HUES48 (cell line): ENCODE measurements at regions not wholly inside any gene's neighbourhood (a gene's known extent, or its start where the extent isn't known, plus 50 kb on each side); places are given as distances from the start of the nearest gene placed in this dataset.

Experiments used
- H3K27ac ChIP-seq: one replicate; pipeline ENCODE4 v1.7.0; 2013; ENCODE audit warnings: low read depth, low read length, inconsistent platforms
- H3K27me3 ChIP-seq: 2 replicates; pipeline ENCODE4 v1.6.1; 2013; ENCODE audit warnings: mild to moderate bottlenecking, low read length; ENCODE audit not compliant: control insufficient read depth, insufficient read depth
- H3K36me3 ChIP-seq: 2 replicates; pipeline ENCODE4 v1.6.1; 2013; ENCODE audit warnings: low read length; ENCODE audit not compliant: control insufficient read depth, insufficient read depth
- H3K4me1 ChIP-seq: 2 replicates; pipeline ENCODE4 v1.6.1; 2013; ENCODE audit warnings: mild to moderate bottlenecking, low read length; ENCODE audit not compliant: control insufficient read depth, insufficient read depth
- H3K4me3 ChIP-seq: 2 replicates; pipeline ENCODE4 v1.5.1; 2013; ENCODE audit warnings: mild to moderate bottlenecking, low read depth, low read length
- H3K9ac ChIP-seq: 2 replicates; pipeline ENCODE4 v1.6.1; 2013; ENCODE audit warnings: mild to moderate bottlenecking, low read depth, low read length, moderate library complexity
- H3K9me3 ChIP-seq: 2 replicates; pipeline ENCODE4 v1.6.1; 2013; ENCODE audit warnings: low read length; ENCODE audit not compliant: control insufficient read depth, insufficient read depth

DNA sequence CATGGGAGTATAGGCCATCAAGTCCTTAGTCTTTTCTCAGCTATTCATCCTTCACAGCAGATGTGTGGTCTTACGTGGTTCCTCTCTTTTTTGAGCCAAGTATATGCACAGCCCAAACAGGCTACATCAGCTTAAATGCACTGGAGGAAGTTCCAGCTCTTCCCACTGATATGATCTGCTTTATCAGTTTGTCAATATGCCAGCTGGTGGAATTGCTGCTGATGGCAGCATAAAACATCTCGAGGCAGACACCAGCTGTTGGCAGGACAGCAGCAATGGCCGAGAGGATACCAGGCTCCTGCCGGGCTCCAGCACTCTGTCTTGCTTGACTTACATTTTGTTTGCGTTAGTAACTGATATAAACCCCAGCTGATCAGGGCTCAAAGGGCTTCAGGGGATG lies 143.4 kb downstream of the TENT4A start:
- no peaks in the 10 kb centered on the region for H3K36me3 ChIP-seq
- H3K4me1 ChIP-seq = no peaks in the 10 kb centered on the region
- H3K27me3 ChIP-seq = no peaks in the 10 kb centered on the region
- H3K27ac ChIP-seq = no peak overlapping the region
- no peak overlapping the region for H3K9ac ChIP-seq
- peaks cover 11% of the 10 kb centered on the region for H3K9me3 ChIP-seq
- H3K4me3 ChIP-seq = no peak overlapping the region

DNA sequence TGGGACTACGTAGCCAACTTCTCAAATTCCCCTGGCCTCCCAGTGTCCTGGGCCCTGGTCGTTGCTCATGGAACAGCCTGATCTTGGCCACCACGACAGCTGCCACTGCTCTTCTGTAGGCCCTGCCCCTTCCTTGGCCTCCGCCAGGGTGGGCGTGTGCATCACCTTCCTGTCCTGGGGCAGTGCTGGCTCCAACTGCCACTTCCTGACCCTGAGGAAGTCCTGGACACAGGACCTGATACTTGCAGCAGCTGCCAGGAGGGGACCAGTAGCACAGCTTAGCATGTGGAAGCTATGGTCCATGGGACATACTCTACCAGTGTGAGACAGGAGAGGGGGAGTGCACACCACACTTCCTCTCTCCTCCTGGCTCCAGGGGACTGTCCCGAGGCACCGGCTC lies 145.2 kb downstream of the TENT4A start:
- H3K9ac ChIP-seq = no peak overlapping the region
- no peak overlapping the region for H3K4me3 ChIP-seq
- H3K36me3 ChIP-seq = no peaks in the 10 kb centered on the region
- H3K27me3 ChIP-seq = no peaks in the 10 kb centered on the region
- H3K9me3 ChIP-seq = peaks cover 13% of the 10 kb centered on the region
- H3K4me1 ChIP-seq = no peaks in the 10 kb centered on the region
- no peak overlapping the region for H3K27ac ChIP-seq

DNA sequence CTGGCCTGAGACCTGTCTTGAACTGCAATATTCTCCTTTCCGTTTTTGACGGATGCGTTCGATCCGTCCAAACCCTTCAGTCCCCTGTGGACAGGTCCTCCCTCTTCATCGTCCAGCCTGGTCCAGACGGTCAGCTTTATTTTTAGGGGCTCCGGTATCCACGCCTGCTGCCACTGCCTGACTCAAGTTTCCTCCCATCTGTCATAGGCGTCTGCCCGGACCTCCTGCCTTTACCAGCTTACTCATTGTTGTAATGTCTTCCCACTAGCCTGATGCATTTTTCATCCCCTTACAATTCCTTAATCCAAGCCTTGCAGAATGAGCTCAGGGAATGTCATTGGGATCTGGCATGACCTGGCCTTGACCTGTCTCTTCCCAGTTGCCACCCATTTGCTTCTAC lies 145.8 kb downstream of the TENT4A start:
- Histone ChIP-seq H3K36me3 (no peaks in the 10 kb centered on the region), H3K9me3 (peaks cover 15% of the 10 kb centered on the region), H3K4me3 (no peak overlapping the region), H3K4me1 (no peaks in the 10 kb centered on the region), H3K27ac (no peak overlapping the region), H3K27me3 (no peaks in the 10 kb centered on the region), H3K9ac (no peak overlapping the region)

DNA sequence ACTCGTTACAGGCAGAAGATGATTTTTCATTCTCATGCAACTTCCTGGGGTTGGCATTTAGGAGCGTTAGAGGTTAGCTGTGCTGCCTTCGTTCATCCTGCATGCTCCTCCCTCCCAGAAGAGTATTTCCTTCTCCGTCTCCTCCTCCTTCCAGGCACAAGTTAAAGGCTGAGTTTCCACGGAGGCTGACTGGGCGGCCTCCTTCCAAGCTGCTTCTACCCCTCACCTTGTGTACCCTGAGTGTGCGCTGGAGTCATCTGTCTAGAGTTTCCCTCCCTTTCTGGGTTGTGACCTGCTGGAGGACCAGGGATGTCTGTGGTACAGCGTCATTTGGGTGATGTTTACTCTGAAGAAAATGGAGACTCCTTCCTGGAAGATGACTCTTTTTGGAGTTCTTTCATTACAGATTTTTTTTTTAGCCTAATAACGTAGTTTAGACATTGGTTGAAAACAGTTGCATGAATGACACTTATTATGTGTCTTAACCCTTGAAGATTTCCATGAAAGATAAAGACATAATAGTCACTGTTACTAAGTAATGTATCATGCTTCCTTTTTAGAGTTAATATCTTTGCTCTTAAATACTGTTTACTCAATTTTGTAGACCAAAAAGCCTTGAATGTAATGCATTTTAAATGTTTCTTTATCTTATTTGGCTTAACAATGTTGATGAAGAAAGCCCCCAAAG lies 146.9 kb downstream of the TENT4A start:
- Histone ChIP-seq H3K4me3 (no peak overlapping the region), H3K4me1 (no peaks in the 10 kb centered on the region), H3K27me3 (no peaks in the 10 kb centered on the region), H3K9ac (no peak overlapping the region), H3K36me3 (no peaks in the 10 kb centered on the region), H3K9me3 (peaks cover 15% of the 10 kb centered on the region), H3K27ac (no peak overlapping the region)

DNA sequence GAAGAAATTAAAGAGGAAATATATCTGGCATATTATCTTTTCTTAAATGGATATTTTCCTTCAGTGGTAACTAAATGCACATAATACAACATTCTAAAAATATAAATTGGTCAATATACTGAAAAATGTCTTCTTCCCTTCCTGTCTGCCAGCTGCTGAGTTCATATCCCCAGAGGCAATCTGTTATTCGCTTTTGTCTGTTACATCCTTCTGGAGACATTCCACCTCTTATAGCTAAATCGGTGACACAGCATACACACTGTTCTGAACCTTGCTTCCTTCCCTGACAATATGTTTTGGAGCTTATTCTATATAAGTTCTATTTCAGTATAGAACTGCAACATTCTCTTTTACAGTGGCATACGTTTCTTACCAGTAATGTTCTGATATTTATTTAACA lies 147.8 kb downstream of the TENT4A start:
- Histone ChIP-seq H3K4me1 (no peaks in the 10 kb centered on the region), H3K27ac (no peak overlapping the region), H3K36me3 (no peaks in the 10 kb centered on the region)

DNA sequence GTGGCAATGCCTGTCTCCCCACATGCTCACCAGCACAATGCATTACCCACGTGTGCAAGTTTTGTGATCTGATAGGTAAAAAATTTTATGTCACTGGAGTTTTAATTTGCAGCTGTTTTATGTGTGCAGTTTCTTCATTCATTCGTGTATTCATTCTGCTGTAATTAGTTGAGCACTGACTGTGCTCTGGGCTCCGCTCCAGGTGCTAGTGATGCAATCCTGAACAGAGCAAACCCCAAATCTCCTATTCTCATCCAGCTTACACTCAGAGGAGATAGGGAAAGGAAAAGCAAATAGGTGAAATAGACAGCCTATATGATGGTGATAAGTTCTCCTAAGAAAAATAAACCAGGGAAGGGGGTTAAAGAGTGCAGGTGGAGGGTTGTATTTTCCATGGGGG lies 148.4 kb downstream of the TENT4A start:
- no peaks in the 10 kb centered on the region for H3K4me1 ChIP-seq
- H3K9ac ChIP-seq = no peak overlapping the region
- no peak overlapping the region for H3K4me3 ChIP-seq
- no peak overlapping the region for H3K27ac ChIP-seq
- no peaks in the 10 kb centered on the region for H3K27me3 ChIP-seq
- peaks cover 15% of the 10 kb centered on the region for H3K9me3 ChIP-seq
- no peaks in the 10 kb centered on the region for H3K36me3 ChIP-seq

More for the DNA sequence above, 147.8 kb downstream of the TENT4A start:
- no peak overlapping the region for H3K4me3 ChIP-seq
- H3K9me3 ChIP-seq = peaks cover 15% of the 10 kb centered on the region
- H3K27me3 ChIP-seq = no peaks in the 10 kb centered on the region
- H3K9ac ChIP-seq = no peak overlapping the region

DNA sequence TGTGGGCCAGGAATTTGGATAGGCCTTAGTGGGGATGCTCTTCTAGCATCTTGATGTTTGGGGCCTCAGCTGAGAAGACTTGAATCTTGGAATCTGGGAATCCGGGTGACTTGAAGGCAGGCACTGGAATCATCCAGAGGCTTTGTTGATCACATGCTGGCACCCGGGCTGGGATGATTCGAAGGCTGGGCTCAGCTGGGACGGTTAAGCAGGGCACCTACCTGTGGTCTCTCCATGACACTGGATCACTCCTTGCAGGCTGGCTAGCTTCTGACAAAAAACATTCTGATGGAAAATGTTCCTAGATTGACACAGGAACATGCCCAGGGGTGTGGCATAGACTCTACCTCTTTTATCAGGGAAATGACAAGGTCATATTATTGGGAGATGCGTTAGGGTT lies 149.1 kb downstream of the TENT4A start:
- Histone ChIP-seq H3K9ac (no peak overlapping the region), H3K9me3 (peaks cover 15% of the 10 kb centered on the region), H3K4me3 (no peak overlapping the region), H3K36me3 (no peaks in the 10 kb centered on the region), H3K4me1 (no peaks in the 10 kb centered on the region), H3K27me3 (no peaks in the 10 kb centered on the region), H3K27ac (no peak overlapping the region)

DNA sequence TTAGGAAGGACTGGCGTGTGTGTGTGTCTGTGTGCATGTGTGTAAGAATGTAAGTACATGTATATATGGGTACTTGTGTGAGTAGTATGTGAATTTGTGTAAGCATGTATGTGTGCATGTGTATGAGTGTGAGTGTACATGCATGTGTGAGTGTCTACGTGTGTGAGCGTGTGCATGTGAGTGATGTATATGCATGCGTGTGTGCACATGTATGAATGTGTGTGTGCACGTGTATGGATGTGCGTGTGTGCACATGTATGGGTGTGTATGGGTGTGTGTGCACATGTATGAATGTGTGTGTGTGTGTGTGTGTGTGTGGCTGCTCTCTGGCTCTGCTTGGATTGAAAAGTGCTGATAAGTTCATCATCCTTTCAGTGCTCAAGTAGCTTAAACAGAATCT lies 154.5 kb downstream of the TENT4A start:
- no peaks in the 10 kb centered on the region for H3K27me3 ChIP-seq
- H3K4me1 ChIP-seq = no peaks in the 10 kb centered on the region
- H3K9ac ChIP-seq = no peak overlapping the region
- no peak overlapping the region for H3K4me3 ChIP-seq
- H3K27ac ChIP-seq = no peak overlapping the region
- H3K9me3 ChIP-seq = peaks cover 10% of the 10 kb centered on the region; the same call in 1 of the 2 replicates
- H3K36me3 ChIP-seq = no peaks in the 10 kb centered on the region

DNA sequence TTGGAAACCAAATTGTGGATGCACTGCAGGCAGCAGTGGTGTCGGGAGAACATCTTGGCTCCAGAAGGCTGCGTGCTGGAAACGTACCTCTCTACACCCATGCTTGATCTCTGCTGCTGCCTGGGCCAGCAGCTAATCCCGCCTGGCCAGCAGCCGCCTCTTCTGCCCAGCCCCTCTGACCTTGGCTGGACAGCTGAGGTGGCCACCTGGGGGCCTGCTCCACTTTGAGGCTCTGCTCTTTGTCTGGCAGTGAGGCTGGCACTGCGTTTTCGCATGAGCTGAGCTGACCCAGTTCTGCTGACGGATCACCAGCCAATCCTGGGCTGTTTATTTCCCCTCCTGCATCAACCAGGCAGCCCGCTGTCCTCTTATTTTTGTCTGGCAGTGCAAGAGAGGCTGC lies 154.9 kb downstream of the TENT4A start:
- Histone ChIP-seq H3K27me3 (no peaks in the 10 kb centered on the region), H3K9me3 (peaks cover 6% of the 10 kb centered on the region; the same call in 1 of the 2 replicates), H3K36me3 (no peaks in the 10 kb centered on the region), H3K4me1 (no peaks in the 10 kb centered on the region), H3K9ac (no peak overlapping the region), H3K4me3 (no peak overlapping the region), H3K27ac (no peak overlapping the region)

DNA sequence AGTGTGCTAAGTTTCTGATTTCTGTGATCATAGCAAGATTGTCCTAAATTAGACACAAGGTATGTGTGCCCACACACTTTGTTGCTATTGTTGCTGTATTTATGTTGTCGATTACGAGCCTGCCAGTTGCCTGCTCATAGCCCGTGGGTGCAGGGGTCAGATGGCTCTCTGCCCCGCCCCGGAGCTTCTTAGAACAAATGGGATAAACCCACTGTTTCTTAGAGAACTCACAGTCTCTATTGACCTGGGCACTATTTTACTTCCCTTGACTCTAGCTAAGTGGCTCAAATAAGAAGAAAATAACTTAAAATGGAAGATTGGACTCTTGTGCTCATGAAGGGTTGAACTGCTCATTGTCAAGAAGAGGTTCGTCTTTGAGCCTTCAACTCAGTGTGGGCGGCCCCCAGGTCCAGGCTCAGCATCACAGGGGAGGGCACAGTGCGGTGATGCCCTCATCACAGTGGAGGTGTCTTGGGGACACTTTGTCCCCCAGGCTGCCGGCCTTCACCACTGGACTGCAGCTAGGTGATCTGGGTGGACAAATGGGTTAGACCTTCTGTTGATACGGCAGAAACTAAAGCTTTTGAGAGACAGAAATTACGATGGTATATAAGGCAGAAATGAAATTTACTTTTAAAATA lies 155.5 kb downstream of the TENT4A start:
- H3K4me1 ChIP-seq = no peaks in the 10 kb centered on the region
- no peak overlapping the region for H3K4me3 ChIP-seq
- H3K27me3 ChIP-seq = no peaks in the 10 kb centered on the region
- H3K9me3 ChIP-seq = peaks cover 4% of the 10 kb centered on the region; the same call in 1 of the 2 replicates
- no peaks in the 10 kb centered on the region for H3K36me3 ChIP-seq
- no peak overlapping the region for H3K9ac ChIP-seq
- no peak overlapping the region for H3K27ac ChIP-seq

DNA sequence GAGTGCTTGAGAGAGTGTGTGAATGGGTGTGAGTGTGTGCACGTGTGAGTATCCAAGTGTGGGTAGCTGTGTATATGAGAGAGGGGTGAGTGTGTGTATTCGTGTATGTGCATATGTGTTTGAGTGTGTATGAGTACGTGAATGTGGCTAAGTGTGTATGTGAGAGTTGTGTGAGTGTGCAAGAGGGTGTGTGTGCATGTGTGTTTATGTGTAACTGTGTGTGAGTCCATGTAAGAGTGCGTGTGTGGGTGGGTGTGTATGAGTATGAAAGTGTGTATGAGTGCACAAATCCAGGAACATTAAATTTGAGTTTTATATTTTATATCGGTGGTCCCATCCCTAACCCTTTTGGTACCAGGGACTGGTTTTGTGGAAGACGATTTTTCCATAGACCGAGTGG lies 156.4 kb downstream of the TENT4A start:
- H3K27ac ChIP-seq = no peak overlapping the region
- H3K9me3 ChIP-seq = peaks cover 4% of the 10 kb centered on the region; the same call in 1 of the 2 replicates
- no peaks in the 10 kb centered on the region for H3K4me1 ChIP-seq
- no peak overlapping the region for H3K4me3 ChIP-seq
- no peaks in the 10 kb centered on the region for H3K27me3 ChIP-seq
- no peak overlapping the region for H3K9ac ChIP-seq
- no peaks in the 10 kb centered on the region for H3K36me3 ChIP-seq
